Endothelial cell of umbilical vein (primary cell): ENCODE measurements at regions not wholly inside any gene's neighbourhood (a gene's known extent, or its start where the extent isn't known, plus 50 kb on each side); places are given as distances from the start of the nearest gene placed in this dataset.

Source experiments
- BruUV-seq: library from RNA; stranded (reverse); fragments of 400-500 nt; replicated peaks from 2 replicates; lab custom pipeline; 2021; lab: Mats Ljungman, UMichigan
- CTCF ChIA-PET: fragments of 300-600, 350-600 bp; sonication (Branson Sonifier 250); formaldehyde crosslinking; loops from one replicate; lab custom pipeline; 2021; ENCODE audit warnings: antibody characterized with exemption, inconsistent platforms; lab: Charles Lee
- POLR2A ChIA-PET: fragments of 300-600, 350-600 bp; sonication (Branson Sonifier 250); formaldehyde crosslinking; loops from one replicate; lab custom pipeline; 2021; ENCODE audit warnings: antibody characterized with exemption, inconsistent platforms; lab: Charles Lee
- DNase-seq: peaks from one replicate; pipeline ENCODE4 v3.0.0-alpha.2; 2011; ENCODE audit warnings: low read depth, low spot score
- FAIRE-seq: peaks from 2 replicates; lab custom pipeline; 2011; peaks lifted over from hg19 to GRCh38; lab: Jason Lieb, UNC
- H2AFZ ChIP-seq: 2 replicates; pipeline ENCODE4 v1.6.0; 2012; ENCODE audit warnings: low read depth, low read length, control low read depth, inconsistent platforms
- H3K27ac ChIP-seq: 2 replicates; pipeline ENCODE4 v1.5.1; 2011; ENCODE audit warnings: low read depth, mild to moderate bottlenecking, control low read depth, low read length, moderate library complexity; ENCODE audit not compliant: insufficient read depth
- H3K27me3 ChIP-seq, 2 experiments: 2 replicates each; pipeline versions ENCODE4 v1.6.0 to v1.6.1; 2011; ENCODE audit warnings: low read length in 2 of 2, mixed read lengths in 1 of 2; ENCODE audit not compliant: control insufficient read depth in 2 of 2, insufficient read depth in 2 of 2
- H3K36me3 ChIP-seq, 2 experiments: 2 replicates in 1 of 2; 3 replicates in 1 of 2; pipeline ENCODE4 v1.5.1; 2011; ENCODE audit warnings: low read length in 2 of 2, mild to moderate bottlenecking in 1 of 2, moderate library complexity in 1 of 2; ENCODE audit not compliant: control insufficient read depth in 2 of 2, insufficient read depth in 2 of 2; ENCODE audit errors: extremely low read depth in 1 of 2
- H3K4me1 ChIP-seq: 3 replicates; pipeline ENCODE4 v1.5.1; 2011; ENCODE audit warnings: mild to moderate bottlenecking, low read length; ENCODE audit not compliant: control insufficient read depth, insufficient read depth; ENCODE audit errors: extremely low read depth
- H3K4me2 ChIP-seq: 2 replicates; pipeline ENCODE4 v1.6.1; 2011; ENCODE audit warnings: low read length, control low read depth, mixed read lengths; ENCODE audit not compliant: insufficient read depth
- H3K4me3 ChIP-seq, 3 experiments: fragments of 200-600 bp in 1 of 3; sonication (generic), shearing (Covaris generic) in 1 of 3; replicated peaks in 1 of 3; 2 replicates each; pipeline ENCODE4 v1.5.1; 2011 to 2016; ENCODE audit warnings: control low read depth in 3 of 3, low read length in 3 of 3, mild to moderate bottlenecking in 2 of 3, inconsistent platforms in 1 of 3, low read depth in 1 of 3, moderate library complexity in 1 of 3; ENCODE audit not compliant: insufficient read depth in 1 of 3
- H3K79me2 ChIP-seq: 2 replicates; pipeline ENCODE4 v1.6.0; 2012; ENCODE audit warnings: low read length, inconsistent platforms; ENCODE audit not compliant: control insufficient read depth, insufficient read depth
- H3K9ac ChIP-seq: replicated peaks from 2 replicates; pipeline ENCODE3; 2011; ENCODE audit warnings: low read length, control low read depth; ENCODE audit not compliant: insufficient read depth; ENCODE audit errors: extremely low read depth
- H3K9me1 ChIP-seq: replicated peaks from 3 replicates; pipeline ENCODE4 v1.6.0; 2011; ENCODE audit warnings: mild to moderate bottlenecking, low read length; ENCODE audit not compliant: control insufficient read depth, insufficient read depth; ENCODE audit errors: extremely low read depth
- H3K9me3 ChIP-seq: replicated peaks from 2 replicates; pipeline ENCODE4 v1.5.1; 2012; ENCODE audit warnings: low read length, inconsistent platforms; ENCODE audit not compliant: control insufficient read depth, insufficient read depth
- H4K20me1 ChIP-seq: replicated peaks from 2 replicates; pipeline ENCODE3; 2011; ENCODE audit warnings: mild to moderate bottlenecking, low read length; ENCODE audit not compliant: control insufficient read depth, insufficient read depth; ENCODE audit errors: extremely low read depth
- EZH2 ChIP-seq: IDR thresholded peaks from 2 replicates; pipeline ENCODE4 v1.6.1; 2012; ENCODE audit warnings: borderline replicate concordance, low read depth, mild to moderate bottlenecking, moderate library complexity, low read length, inconsistent platforms; ENCODE audit not compliant: severe bottlenecking
- FOS ChIP-seq: IDR thresholded peaks from 2 replicates; pipeline ENCODE4 v1.6.1; 2011; ENCODE audit warnings: mild to moderate bottlenecking, low read length, moderate library complexity, borderline replicate concordance; ENCODE audit not compliant: insufficient read depth
- GATA2 ChIP-seq: IDR thresholded peaks from 2 replicates; pipeline ENCODE4 v1.7.0; 2011; ENCODE audit warnings: low read depth, mild to moderate bottlenecking, moderate library complexity, mixed read lengths, low read length; ENCODE audit not compliant: insufficient read length, insufficient read depth
- JUN ChIP-seq: IDR thresholded peaks from 2 replicates; pipeline ENCODE4 v1.6.1; 2011; ENCODE audit warnings: borderline replicate concordance, low read depth; ENCODE audit not compliant: insufficient read length, insufficient read depth
- MYC ChIP-seq: IDR thresholded peaks from one replicate; pipeline ENCODE4 v1.6.1; 2011; ENCODE audit warnings: mild to moderate bottlenecking, low read depth, low read length
- POLR2A ChIP-seq: IDR thresholded peaks from 2 replicates; pipeline ENCODE4 v1.6.1; 2012; ENCODE audit warnings: low read depth, mild to moderate bottlenecking, control low read depth, low read length
- POLR2AphosphoS5 ChIP-seq: IDR thresholded peaks from 2 replicates; pipeline ENCODE4 v1.6.1; 2012; ENCODE audit warnings: low read depth, mild to moderate bottlenecking, control low read depth, low read length, moderate library complexity; ENCODE audit not compliant: insufficient read depth
- dilution Hi-C: fragments of 300-500 bp; cut with MboI; formaldehyde crosslinking; loops from one replicate; pipeline ENCODE4 v1.15.0; 2019; ENCODE audit warnings: low sequenced_read_pairs; ENCODE audit not compliant: extremely low pct_ligation_motif_present
- intact Hi-C: fragments of 100-400 bp; cut with micrococcal nuclease; formaldehyde crosslinking; loops from one replicate; pipeline ENCODE4 v1.10.0; 2022
- TF ChIP-seq, protein P1 (sequence below), 2 donors: IDR thresholded peaks; 1 replicate in 1 of 2; 2 replicates in 1 of 2; pipeline ENCODE4 v1.5.1; 2011; ENCODE audit warnings: low read length in 2 of 2, mild to moderate bottlenecking in 2 of 2, moderate library complexity in 2 of 2, control low read depth in 1 of 2, inconsistent platforms in 1 of 2, low read depth in 1 of 2; ENCODE audit not compliant: insufficient read depth in 1 of 2; ENCODE audit errors: extremely low read depth in 1 of 2
- TF ChIP-seq, protein P2 (sequence below): IDR thresholded peaks from 2 replicates; pipeline ENCODE4 v1.6.1; 2011; ENCODE audit not compliant: insufficient read depth, insufficient read length

DNA sequence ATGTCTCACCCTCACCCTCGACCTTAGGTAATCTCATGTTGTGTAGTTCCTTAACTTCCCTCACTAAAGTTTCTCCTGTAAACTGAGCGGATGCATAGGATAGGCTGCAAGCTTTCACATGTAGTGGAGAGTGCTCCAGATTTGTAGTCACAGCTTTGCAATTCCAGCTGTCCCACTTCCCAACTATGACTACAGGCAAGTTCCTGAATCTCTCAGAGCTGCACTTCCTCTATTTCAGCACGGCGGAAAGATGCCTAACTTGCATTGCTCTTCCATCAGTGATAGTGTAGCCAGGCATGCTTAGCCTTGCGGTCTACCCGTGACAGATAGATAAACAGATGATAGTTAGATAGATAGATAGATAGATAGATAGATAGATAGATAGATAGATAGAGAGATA lies 183.1 kb upstream of the CCDC68 start:
- dilution Hi-C loops (no loop called here), intact Hi-C loops (no loop called here)
- no peak for FAIRE-seq

More for the DNA sequence above, 183.1 kb upstream of the CCDC68 start:
- Histone ChIP-seq H3K4me3 (no peak overlapping the region), H4K20me1 (no peaks in the 10 kb centered on the region), H3K9me3 (no peaks in the 10 kb centered on the region), H3K9me1 (no peaks in the 10 kb centered on the region), H3K4me2 (no peak overlapping the region), H3K4me1 (no peaks in the 10 kb centered on the region), H2AFZ (no peak overlapping the region), H3K27me3 (no peaks in the 10 kb centered on the region), H3K27ac (no peak overlapping the region), H3K9ac (no peak overlapping the region), H3K79me2 (no peaks in the 10 kb centered on the region), H3K36me3 (no peaks in the 10 kb centered on the region)
- ChIA-PET CTCF (no interaction called here), POLR2A (no interaction called here)
- TF ChIP-seq GATA2 (no peak), FOS (no peak), POLR2AphosphoS5 (no peak), JUN (no peak), MYC (no peak), POLR2A (no peak), EZH2 (no peak)
- TF ChIP-seq, protein P1, sequence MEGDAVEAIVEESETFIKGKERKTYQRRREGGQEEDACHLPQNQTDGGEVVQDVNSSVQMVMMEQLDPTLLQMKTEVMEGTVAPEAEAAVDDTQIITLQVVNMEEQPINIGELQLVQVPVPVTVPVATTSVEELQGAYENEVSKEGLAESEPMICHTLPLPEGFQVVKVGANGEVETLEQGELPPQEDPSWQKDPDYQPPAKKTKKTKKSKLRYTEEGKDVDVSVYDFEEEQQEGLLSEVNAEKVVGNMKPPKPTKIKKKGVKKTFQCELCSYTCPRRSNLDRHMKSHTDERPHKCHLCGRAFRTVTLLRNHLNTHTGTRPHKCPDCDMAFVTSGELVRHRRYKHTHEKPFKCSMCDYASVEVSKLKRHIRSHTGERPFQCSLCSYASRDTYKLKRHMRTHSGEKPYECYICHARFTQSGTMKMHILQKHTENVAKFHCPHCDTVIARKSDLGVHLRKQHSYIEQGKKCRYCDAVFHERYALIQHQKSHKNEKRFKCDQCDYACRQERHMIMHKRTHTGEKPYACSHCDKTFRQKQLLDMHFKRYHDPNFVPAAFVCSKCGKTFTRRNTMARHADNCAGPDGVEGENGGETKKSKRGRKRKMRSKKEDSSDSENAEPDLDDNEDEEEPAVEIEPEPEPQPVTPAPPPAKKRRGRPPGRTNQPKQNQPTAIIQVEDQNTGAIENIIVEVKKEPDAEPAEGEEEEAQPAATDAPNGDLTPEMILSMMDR (IDR thresholded peaks at IDR 0.05; ENCODE audit: extremely low read depth in 1 of 2, insufficient read depth in 1 of 2, low read depth in 1 of 2, low read length in 2 of 2): no peak
- TF ChIP-seq, protein P2, sequence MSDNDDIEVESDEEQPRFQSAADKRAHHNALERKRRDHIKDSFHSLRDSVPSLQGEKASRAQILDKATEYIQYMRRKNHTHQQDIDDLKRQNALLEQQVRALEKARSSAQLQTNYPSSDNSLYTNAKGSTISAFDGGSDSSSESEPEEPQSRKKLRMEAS: no peak
- DNase-seq: no peak
- BruUV-seq: no TSS peak
